HG02870 (cell line): ENCODE measurements at regions not wholly inside any gene's neighbourhood (a gene's known extent, or its start where the extent isn't known, plus 50 kb on each side); places are given as distances from the start of the nearest gene placed in this dataset.
"Not testable (repeated sequence)": the region's sequence is repeated elsewhere in the genome, so short reads cannot be mapped to it uniquely, and the experiment has no call there.

Source experiments
- ATAC-seq: cut with Tn5 transposase; IDR thresholded peaks from one replicate; pipeline ENCODE4 v1.9.1; 2021; ENCODE audit warnings: mild to moderate bottlenecking, moderate library complexity; ENCODE audit not compliant: unreplicated experiment

GRCh38 chr2:142509401-142509800 is 368.1 kb upstream of the KYNU start:
- no peak for ATAC-seq

- ATAC-seq: no peak
These were observed 372.7 kb upstream of the KYNU start for GRCh38 chr2:142504754-142505153.

GRCh38 chr2:142502402-142502801 is 371.6 kb upstream of the LRP1B start:
- ATAC-seq: no peak

GRCh38 chr2:142495141-142495540 is 364.3 kb upstream of the LRP1B start:
- ATAC-seq: no peak

- ATAC-seq: not testable (repeated sequence)
These were observed 358.8 kb upstream of the LRP1B start for GRCh38 chr2:142489631-142490030.

- ATAC-seq: no peak
These were observed 353.3 kb upstream of the LRP1B start for GRCh38 chr2:142484111-142484510.

GRCh38 chr2:142483653-142484052 is 352.8 kb upstream of the LRP1B start:
- ATAC-seq: no peak

GRCh38 chr2:142478206-142478605 is 347.4 kb upstream of the LRP1B start:
- no peak for ATAC-seq

- ATAC-seq: no peak
These were observed 341.6 kb upstream of the LRP1B start for GRCh38 chr2:142472382-142472781.

- no peak for ATAC-seq
These were observed 336.5 kb upstream of the LRP1B start for GRCh38 chr2:142467321-142467720.

- no peak for ATAC-seq
These were observed 332.2 kb upstream of the LRP1B start for GRCh38 chr2:142463047-142463446.

GRCh38 chr2:142462306-142462705 is 331.5 kb upstream of the LRP1B start:
- ATAC-seq: no peak

GRCh38 chr2:142445551-142446072 is 314.8 kb upstream of the LRP1B start:
- no peak for ATAC-seq

- no peak for ATAC-seq
These were observed 314.2 kb upstream of the LRP1B start for GRCh38 chr2:142445023-142445422.

GRCh38 chr2:142435847-142436246 is 305.0 kb upstream of the LRP1B start:
- ATAC-seq: no peak

GRCh38 chr2:142426064-142426463 is 295.2 kb upstream of the LRP1B start:
- no peak for ATAC-seq

GRCh38 chr2:142425551-142425950 is 294.7 kb upstream of the LRP1B start:
- ATAC-seq: no peak

- ATAC-seq: no peak
These were observed 292.8 kb upstream of the LRP1B start for GRCh38 chr2:142423603-142424002.

GRCh38 chr2:142422769-142423168 is 292.0 kb upstream of the LRP1B start:
- no peak for ATAC-seq

- no peak for ATAC-seq
These were observed 291.2 kb upstream of the LRP1B start for GRCh38 chr2:142422041-142422440.

- not testable (repeated sequence) for ATAC-seq
These were observed 287.9 kb upstream of the LRP1B start for GRCh38 chr2:142418699-142419098.

- ATAC-seq: no peak
These were observed 286.2 kb upstream of the LRP1B start for GRCh38 chr2:142416996-142417395.

GRCh38 chr2:142415461-142415860 is 284.6 kb upstream of the LRP1B start:
- ATAC-seq: no peak

GRCh38 chr2:142398212-142398611 is 267.4 kb upstream of the LRP1B start:
- ATAC-seq: no peak
